ENCODE measurements at regions not wholly inside any gene's neighbourhood (a gene's known extent, or its start where the extent isn't known, plus 50 kb on each side); places are given as distances from the start of the nearest gene placed in this dataset.

- BruUV-seq (replicated peaks): no TSS peak
- Histone ChIP-seq H3K27ac (ENCODE audit: low read depth, low read length, poor library complexity, severe bottlenecking) (no peak overlapping the region), H3K27me3 (replicated peaks; ENCODE audit: insufficient read depth, low read depth, low read length, poor library complexity) (no peaks in the 10 kb centered on the region), H3K9me3 (ENCODE audit: low read depth, low read length, poor library complexity, severe bottlenecking) (no peaks in the 10 kb centered on the region), H3K4me3 (ENCODE audit: low read depth, low read length, poor library complexity, severe bottlenecking) (no peak overlapping the region), H3K4me1 (ENCODE audit: insufficient read depth, low read length, poor library complexity, severe bottlenecking) (no peaks in the 10 kb centered on the region), H3K36me3 (ENCODE audit: insufficient read depth, low read length, poor library complexity, severe bottlenecking) (no peaks in the 10 kb centered on the region)
- intact Hi-C loops (cut with micrococcal nuclease; ENCODE audit: unreplicated experiment): no loop called here
- CTCF ChIA-PET: no interaction called here
- TF ChIP-seq EZH2 (IDR thresholded peaks at IDR 0.05; ENCODE audit: borderline replicate concordance, low read depth, low read length, poor library complexity, severe bottlenecking) (no peak), CTCF (conservative IDR thresholded peaks at IDR 0.05; ENCODE audit: low read depth, low read length) (no peak)
- no peak for DNase-seq (ENCODE audit: low spot score)
- POLR2A ChIA-PET (ENCODE audit: low non-redundant PET): no interaction called here
These were observed 443.9 kb downstream of the DIPK2A start for GRCh38 chr3:144415492-144415891.

- no peak for DNase-seq (ENCODE audit: low spot score)
- Histone ChIP-seq H3K36me3 (ENCODE audit: insufficient read depth, low read length, poor library complexity, severe bottlenecking) (no peaks in the 10 kb centered on the region), H3K27ac (ENCODE audit: low read depth, low read length, poor library complexity, severe bottlenecking) (no peak overlapping the region), H3K4me3 (ENCODE audit: low read depth, low read length, poor library complexity, severe bottlenecking) (no peak overlapping the region), H3K9me3 (ENCODE audit: low read depth, low read length, poor library complexity, severe bottlenecking) (no peaks in the 10 kb centered on the region), H3K4me1 (ENCODE audit: insufficient read depth, low read length, poor library complexity, severe bottlenecking) (no peaks in the 10 kb centered on the region), H3K27me3 (replicated peaks; ENCODE audit: insufficient read depth, low read depth, low read length, poor library complexity) (no peaks in the 10 kb centered on the region)
- ChIA-PET POLR2A (ENCODE audit: low non-redundant PET) (no interaction called here), CTCF (no interaction called here)
- TF ChIP-seq EZH2 (IDR thresholded peaks at IDR 0.05; ENCODE audit: borderline replicate concordance, low read depth, low read length, poor library complexity, severe bottlenecking) (no peak), CTCF (conservative IDR thresholded peaks at IDR 0.05; ENCODE audit: low read depth, low read length) (no peak)
- intact Hi-C loops (cut with micrococcal nuclease; ENCODE audit: unreplicated experiment): no loop called here
- BruUV-seq (replicated peaks): no TSS peak
These were observed 453.0 kb downstream of the DIPK2A start for GRCh38 chr3:144424606-144425005.

- BruUV-seq (replicated peaks): no TSS peak
- intact Hi-C loops (cut with micrococcal nuclease; ENCODE audit: unreplicated experiment): no loop called here
- TF ChIP-seq EZH2 (IDR thresholded peaks at IDR 0.05; ENCODE audit: borderline replicate concordance, low read depth, low read length, poor library complexity, severe bottlenecking) (no peak), CTCF (conservative IDR thresholded peaks at IDR 0.05; ENCODE audit: low read depth, low read length) (no peak)
- Histone ChIP-seq H3K4me1 (ENCODE audit: insufficient read depth, low read length, poor library complexity, severe bottlenecking) (no peaks in the 10 kb centered on the region), H3K36me3 (ENCODE audit: insufficient read depth, low read length, poor library complexity, severe bottlenecking) (no peaks in the 10 kb centered on the region), H3K4me3 (ENCODE audit: low read depth, low read length, poor library complexity, severe bottlenecking) (no peak overlapping the region), H3K9me3 (ENCODE audit: low read depth, low read length, poor library complexity, severe bottlenecking) (no peaks in the 10 kb centered on the region), H3K27me3 (replicated peaks; ENCODE audit: insufficient read depth, low read depth, low read length, poor library complexity) (no peaks in the 10 kb centered on the region), H3K27ac (ENCODE audit: low read depth, low read length, poor library complexity, severe bottlenecking) (no peak overlapping the region)
- ChIA-PET POLR2A (ENCODE audit: low non-redundant PET) (no interaction called here), CTCF (no interaction called here)
- DNase-seq (ENCODE audit: low spot score): no peak
These were observed 454.7 kb downstream of the DIPK2A start for GRCh38 chr3:144426366-144426765.

Data from A673 (cell line).